GM23338 (cell line): ENCODE measurements at regions not wholly inside any gene's neighbourhood (a gene's known extent, or its start where the extent isn't known, plus 50 kb on each side); places are given as distances from the start of the nearest gene placed in this dataset.

Experiments
- CREB1 ChIP-seq: fragments of 250-450 bp; sonication (Bioruptor Pico); IDR thresholded peaks from 2 replicates; pipeline ENCODE4 v1.5.0; 2020; ENCODE audit warnings: low read depth, mild to moderate bottlenecking, moderate library complexity
- EZH2 ChIP-seq: fragments of 200-600 bp; sonication (generic); IDR thresholded peaks from one replicate; pipeline ENCODE4 v1.8.0; 2017; ENCODE audit warnings: antibody characterized with exemption, mild to moderate bottlenecking, low read depth; ENCODE audit not compliant: unreplicated experiment
- EZH2phosphoT487 ChIP-seq: fragments of 200-600 bp; sonication (generic); IDR thresholded peaks from one replicate; pipeline ENCODE4 v1.8.1; 2018; ENCODE audit warnings: antibody characterized with exemption; ENCODE audit not compliant: unreplicated experiment
- JUNB ChIP-seq: IDR thresholded peaks from one replicate; pipeline ENCODE4 v1.6.1; 2016; ENCODE audit warnings: antibody characterized with exemption; ENCODE audit not compliant: unreplicated experiment
- NANOG ChIP-seq: IDR thresholded peaks from 2 replicates; pipeline ENCODE4 v1.6.1; 2016; ENCODE audit warnings: antibody characterized with exemption, borderline replicate concordance
- POLR2AphosphoS5 ChIP-seq: IDR thresholded peaks from 2 replicates; pipeline ENCODE4 v1.6.1; 2016; ENCODE audit warnings: antibody characterized with exemption, low read depth
- STAT1 ChIP-seq: IDR thresholded peaks from one replicate; pipeline ENCODE4 v1.6.1; 2016; ENCODE audit warnings: antibody characterized with exemption; ENCODE audit not compliant: unreplicated experiment
- ZNF114 ChIP-seq: fragments of 250-450 bp; sonication (Bioruptor Pico); IDR thresholded peaks from 2 replicates; pipeline ENCODE4 v1.5.0; 2020; ENCODE audit warnings: mild to moderate bottlenecking, moderate library complexity
- ZNF331 ChIP-seq: fragments of 250-450 bp; sonication (Bioruptor Pico); IDR thresholded peaks from 2 replicates; pipeline ENCODE4 v1.5.0; 2020; ENCODE audit warnings: low read depth, mild to moderate bottlenecking, moderate library complexity
- TF ChIP-seq, protein P1 (sequence below), 2 experiments: fragments of 200-600 bp in 1 of 2; sonication (generic) in 1 of 2; conservative IDR thresholded peaks; 2 replicates each; pipeline versions ENCODE4 v1.5.1 to v1.6.1; 2016 to 2017; ENCODE audit warnings: antibody characterized with exemption in 2 of 2, low read depth in 2 of 2, mild to moderate bottlenecking in 2 of 2, moderate library complexity in 1 of 2
- TF ChIP-seq, protein P2 (sequence below): IDR thresholded peaks from one replicate; pipeline ENCODE4 v1.6.1; 2018; ENCODE audit warnings: antibody characterized with exemption; ENCODE audit not compliant: unreplicated experiment
- TF ChIP-seq, protein P3 (sequence below): IDR thresholded peaks from 2 replicates; pipeline ENCODE4 v1.6.1; 2016; ENCODE audit warnings: antibody characterized with exemption
- TF ChIP-seq, protein P4 (sequence below): fragments of 250-450 bp; sonication (Bioruptor Pico); IDR thresholded peaks from 2 replicates; pipeline ENCODE4 v1.5.0; 2020; ENCODE audit warnings: mild to moderate bottlenecking, moderate library complexity

DNA sequence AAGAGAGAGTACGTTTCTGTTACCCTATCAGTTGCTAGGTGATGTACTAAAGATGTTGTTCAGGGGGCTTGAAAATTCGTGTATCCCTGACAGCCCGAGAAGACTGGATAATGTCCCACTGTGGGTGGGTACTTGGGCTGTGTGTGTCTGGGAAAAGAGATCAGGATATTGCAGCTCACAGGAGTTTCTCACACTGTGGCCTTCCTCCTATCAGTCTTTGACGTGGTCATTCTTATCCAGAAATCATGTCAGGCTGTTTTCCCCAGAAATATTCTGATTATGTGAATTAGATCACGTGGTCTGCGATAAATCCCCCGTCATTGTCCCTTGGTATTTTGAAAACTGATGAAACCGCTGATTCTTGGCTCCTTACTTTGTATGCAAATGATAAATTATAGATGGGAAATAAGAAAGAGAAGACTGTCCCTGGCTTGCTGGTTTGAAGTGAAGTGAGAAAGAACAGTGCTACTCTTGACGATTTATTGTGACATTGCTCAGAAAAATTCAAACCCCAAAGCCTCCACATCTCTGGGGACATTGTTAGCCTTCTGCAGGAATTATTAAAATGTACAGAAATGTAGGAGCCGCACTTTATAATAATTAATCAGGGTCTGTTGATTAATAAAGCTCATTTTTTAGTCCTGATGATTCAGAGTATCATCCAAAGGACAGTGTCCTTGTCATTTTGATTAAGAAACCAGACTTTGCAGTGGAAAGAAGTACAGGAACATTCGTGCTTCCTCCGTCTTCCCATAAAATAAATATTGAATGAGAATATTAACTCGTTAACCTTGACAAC, 167.5 kb upstream of the TSHZ2 start:
- TF ChIP-seq, protein P1, sequence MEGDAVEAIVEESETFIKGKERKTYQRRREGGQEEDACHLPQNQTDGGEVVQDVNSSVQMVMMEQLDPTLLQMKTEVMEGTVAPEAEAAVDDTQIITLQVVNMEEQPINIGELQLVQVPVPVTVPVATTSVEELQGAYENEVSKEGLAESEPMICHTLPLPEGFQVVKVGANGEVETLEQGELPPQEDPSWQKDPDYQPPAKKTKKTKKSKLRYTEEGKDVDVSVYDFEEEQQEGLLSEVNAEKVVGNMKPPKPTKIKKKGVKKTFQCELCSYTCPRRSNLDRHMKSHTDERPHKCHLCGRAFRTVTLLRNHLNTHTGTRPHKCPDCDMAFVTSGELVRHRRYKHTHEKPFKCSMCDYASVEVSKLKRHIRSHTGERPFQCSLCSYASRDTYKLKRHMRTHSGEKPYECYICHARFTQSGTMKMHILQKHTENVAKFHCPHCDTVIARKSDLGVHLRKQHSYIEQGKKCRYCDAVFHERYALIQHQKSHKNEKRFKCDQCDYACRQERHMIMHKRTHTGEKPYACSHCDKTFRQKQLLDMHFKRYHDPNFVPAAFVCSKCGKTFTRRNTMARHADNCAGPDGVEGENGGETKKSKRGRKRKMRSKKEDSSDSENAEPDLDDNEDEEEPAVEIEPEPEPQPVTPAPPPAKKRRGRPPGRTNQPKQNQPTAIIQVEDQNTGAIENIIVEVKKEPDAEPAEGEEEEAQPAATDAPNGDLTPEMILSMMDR (conservative IDR thresholded peaks at IDR 0.05; ENCODE audit: low read depth in 2 of 2): no peak
- TF ChIP-seq EZH2 (no peak), POLR2AphosphoS5 (no peak), EZH2phosphoT487 (no peak), NANOG (no peak), JUNB (no peak), ZNF331 (CRISPR knock-in tag) (no peak), ZNF114 (CRISPR knock-in tag) (no peak), CREB1 (CRISPR knock-in tag) (no peak), STAT1 (no peak)
- TF ChIP-seq, protein P2, sequence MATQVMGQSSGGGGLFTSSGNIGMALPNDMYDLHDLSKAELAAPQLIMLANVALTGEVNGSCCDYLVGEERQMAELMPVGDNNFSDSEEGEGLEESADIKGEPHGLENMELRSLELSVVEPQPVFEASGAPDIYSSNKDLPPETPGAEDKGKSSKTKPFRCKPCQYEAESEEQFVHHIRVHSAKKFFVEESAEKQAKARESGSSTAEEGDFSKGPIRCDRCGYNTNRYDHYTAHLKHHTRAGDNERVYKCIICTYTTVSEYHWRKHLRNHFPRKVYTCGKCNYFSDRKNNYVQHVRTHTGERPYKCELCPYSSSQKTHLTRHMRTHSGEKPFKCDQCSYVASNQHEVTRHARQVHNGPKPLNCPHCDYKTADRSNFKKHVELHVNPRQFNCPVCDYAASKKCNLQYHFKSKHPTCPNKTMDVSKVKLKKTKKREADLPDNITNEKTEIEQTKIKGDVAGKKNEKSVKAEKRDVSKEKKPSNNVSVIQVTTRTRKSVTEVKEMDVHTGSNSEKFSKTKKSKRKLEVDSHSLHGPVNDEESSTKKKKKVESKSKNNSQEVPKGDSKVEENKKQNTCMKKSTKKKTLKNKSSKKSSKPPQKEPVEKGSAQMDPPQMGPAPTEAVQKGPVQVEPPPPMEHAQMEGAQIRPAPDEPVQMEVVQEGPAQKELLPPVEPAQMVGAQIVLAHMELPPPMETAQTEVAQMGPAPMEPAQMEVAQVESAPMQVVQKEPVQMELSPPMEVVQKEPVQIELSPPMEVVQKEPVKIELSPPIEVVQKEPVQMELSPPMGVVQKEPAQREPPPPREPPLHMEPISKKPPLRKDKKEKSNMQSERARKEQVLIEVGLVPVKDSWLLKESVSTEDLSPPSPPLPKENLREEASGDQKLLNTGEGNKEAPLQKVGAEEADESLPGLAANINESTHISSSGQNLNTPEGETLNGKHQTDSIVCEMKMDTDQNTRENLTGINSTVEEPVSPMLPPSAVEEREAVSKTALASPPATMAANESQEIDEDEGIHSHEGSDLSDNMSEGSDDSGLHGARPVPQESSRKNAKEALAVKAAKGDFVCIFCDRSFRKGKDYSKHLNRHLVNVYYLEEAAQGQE: no peak
- TF ChIP-seq, protein P3, sequence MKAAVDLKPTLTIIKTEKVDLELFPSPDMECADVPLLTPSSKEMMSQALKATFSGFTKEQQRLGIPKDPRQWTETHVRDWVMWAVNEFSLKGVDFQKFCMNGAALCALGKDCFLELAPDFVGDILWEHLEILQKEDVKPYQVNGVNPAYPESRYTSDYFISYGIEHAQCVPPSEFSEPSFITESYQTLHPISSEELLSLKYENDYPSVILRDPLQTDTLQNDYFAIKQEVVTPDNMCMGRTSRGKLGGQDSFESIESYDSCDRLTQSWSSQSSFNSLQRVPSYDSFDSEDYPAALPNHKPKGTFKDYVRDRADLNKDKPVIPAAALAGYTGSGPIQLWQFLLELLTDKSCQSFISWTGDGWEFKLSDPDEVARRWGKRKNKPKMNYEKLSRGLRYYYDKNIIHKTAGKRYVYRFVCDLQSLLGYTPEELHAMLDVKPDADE: no peak
- TF ChIP-seq, protein P4, sequence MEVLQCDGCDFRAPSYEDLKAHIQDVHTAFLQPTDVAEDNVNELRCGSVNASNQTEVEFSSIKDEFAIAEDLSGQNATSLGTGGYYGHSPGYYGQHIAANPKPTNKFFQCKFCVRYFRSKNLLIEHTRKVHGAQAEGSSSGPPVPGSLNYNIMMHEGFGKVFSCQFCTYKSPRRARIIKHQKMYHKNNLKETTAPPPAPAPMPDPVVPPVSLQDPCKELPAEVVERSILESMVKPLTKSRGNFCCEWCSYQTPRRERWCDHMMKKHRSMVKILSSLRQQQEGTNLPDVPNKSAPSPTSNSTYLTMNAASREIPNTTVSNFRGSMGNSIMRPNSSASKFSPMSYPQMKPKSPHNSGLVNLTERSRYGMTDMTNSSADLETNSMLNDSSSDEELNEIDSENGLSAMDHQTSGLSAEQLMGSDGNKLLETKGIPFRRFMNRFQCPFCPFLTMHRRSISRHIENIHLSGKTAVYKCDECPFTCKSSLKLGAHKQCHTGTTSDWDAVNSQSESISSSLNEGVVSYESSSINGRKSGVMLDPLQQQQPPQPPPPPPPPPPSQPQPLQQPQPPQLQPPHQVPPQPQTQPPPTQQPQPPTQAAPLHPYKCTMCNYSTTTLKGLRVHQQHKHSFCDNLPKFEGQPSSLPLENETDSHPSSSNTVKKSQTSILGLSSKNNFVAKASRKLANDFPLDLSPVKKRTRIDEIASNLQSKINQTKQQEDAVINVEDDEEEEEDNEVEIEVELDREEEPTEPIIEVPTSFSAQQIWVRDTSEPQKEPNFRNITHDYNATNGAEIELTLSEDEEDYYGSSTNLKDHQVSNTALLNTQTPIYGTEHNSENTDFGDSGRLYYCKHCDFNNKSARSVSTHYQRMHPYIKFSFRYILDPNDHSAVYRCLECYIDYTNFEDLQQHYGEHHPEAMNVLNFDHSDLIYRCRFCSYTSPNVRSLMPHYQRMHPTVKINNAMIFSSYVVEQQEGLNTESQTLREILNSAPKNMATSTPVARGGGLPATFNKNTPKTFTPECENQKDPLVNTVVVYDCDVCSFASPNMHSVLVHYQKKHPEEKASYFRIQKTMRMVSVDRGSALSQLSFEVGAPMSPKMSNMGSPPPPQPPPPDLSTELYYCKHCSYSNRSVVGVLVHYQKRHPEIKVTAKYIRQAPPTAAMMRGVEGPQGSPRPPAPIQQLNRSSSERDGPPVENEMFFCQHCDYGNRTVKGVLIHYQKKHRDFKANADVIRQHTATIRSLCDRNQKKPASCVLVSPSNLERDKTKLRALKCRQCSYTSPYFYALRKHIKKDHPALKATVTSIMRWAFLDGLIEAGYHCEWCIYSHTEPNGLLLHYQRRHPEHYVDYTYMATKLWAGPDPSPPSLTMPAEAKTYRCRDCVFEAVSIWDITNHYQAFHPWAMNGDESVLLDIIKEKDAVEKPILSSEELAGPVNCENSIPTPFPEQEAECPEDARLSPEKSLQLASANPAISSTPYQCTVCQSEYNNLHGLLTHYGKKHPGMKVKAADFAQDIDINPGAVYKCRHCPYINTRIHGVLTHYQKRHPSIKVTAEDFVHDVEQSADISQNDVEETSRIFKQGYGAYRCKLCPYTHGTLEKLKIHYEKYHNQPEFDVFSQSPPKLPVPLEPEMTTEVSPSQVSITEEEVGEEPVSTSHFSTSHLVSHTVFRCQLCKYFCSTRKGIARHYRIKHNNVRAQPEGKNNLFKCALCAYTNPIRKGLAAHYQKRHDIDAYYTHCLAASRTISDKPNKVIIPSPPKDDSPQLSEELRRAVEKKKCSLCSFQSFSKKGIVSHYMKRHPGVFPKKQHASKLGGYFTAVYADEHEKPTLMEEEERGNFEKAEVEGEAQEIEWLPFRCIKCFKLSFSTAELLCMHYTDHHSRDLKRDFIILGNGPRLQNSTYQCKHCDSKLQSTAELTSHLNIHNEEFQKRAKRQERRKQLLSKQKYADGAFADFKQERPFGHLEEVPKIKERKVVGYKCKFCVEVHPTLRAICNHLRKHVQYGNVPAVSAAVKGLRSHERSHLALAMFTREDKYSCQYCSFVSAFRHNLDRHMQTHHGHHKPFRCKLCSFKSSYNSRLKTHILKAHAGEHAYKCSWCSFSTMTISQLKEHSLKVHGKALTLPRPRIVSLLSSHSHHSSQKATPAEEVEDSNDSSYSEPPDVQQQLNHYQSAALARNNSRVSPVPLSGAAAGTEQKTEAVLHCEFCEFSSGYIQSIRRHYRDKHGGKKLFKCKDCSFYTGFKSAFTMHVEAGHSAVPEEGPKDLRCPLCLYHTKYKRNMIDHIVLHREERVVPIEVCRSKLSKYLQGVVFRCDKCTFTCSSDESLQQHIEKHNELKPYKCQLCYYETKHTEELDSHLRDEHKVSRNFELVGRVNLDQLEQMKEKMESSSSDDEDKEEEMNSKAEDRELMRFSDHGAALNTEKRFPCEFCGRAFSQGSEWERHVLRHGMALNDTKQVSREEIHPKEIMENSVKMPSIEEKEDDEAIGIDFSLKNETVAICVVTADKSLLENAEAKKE (CRISPR knock-in tag): no peak
